Endothelial cell of umbilical vein (primary cell): ENCODE measurements at regions not wholly inside any gene's neighbourhood (a gene's known extent, or its start where the extent isn't known, plus 50 kb on each side); places are given as distances from the start of the nearest gene placed in this dataset.

Experiments used
- BruUV-seq: library from RNA; stranded (reverse); fragments of 400-500 nt; replicated peaks from 2 replicates; lab custom pipeline; 2021; lab: Mats Ljungman, UMichigan
- CTCF ChIA-PET: fragments of 300-600, 350-600 bp; sonication (Branson Sonifier 250); formaldehyde crosslinking; loops from one replicate; lab custom pipeline; 2021; ENCODE audit warnings: antibody characterized with exemption, inconsistent platforms; lab: Charles Lee
- POLR2A ChIA-PET: fragments of 300-600, 350-600 bp; sonication (Branson Sonifier 250); formaldehyde crosslinking; loops from one replicate; lab custom pipeline; 2021; ENCODE audit warnings: antibody characterized with exemption, inconsistent platforms; lab: Charles Lee
- DNase-seq: peaks from one replicate; pipeline ENCODE4 v3.0.0-alpha.2; 2011; ENCODE audit warnings: low read depth, low spot score
- FAIRE-seq: peaks from 2 replicates; lab custom pipeline; 2011; peaks lifted over from hg19 to GRCh38; lab: Jason Lieb, UNC
- H2AFZ ChIP-seq: 2 replicates; pipeline ENCODE4 v1.6.0; 2012; ENCODE audit warnings: low read depth, low read length, control low read depth, inconsistent platforms
- H3K27ac ChIP-seq: 2 replicates; pipeline ENCODE4 v1.5.1; 2011; ENCODE audit warnings: low read depth, mild to moderate bottlenecking, control low read depth, low read length, moderate library complexity; ENCODE audit not compliant: insufficient read depth
- H3K27me3 ChIP-seq, 2 experiments: 2 replicates each; pipeline versions ENCODE4 v1.6.0 to v1.6.1; 2011; ENCODE audit warnings: low read length in 2 of 2, mixed read lengths in 1 of 2; ENCODE audit not compliant: control insufficient read depth in 2 of 2, insufficient read depth in 2 of 2
- H3K36me3 ChIP-seq, 2 experiments: 2 replicates in 1 of 2; 3 replicates in 1 of 2; pipeline ENCODE4 v1.5.1; 2011; ENCODE audit warnings: low read length in 2 of 2, mild to moderate bottlenecking in 1 of 2, moderate library complexity in 1 of 2; ENCODE audit not compliant: control insufficient read depth in 2 of 2, insufficient read depth in 2 of 2; ENCODE audit errors: extremely low read depth in 1 of 2
- H3K4me1 ChIP-seq: 3 replicates; pipeline ENCODE4 v1.5.1; 2011; ENCODE audit warnings: mild to moderate bottlenecking, low read length; ENCODE audit not compliant: control insufficient read depth, insufficient read depth; ENCODE audit errors: extremely low read depth
- H3K4me2 ChIP-seq: 2 replicates; pipeline ENCODE4 v1.6.1; 2011; ENCODE audit warnings: low read length, control low read depth, mixed read lengths; ENCODE audit not compliant: insufficient read depth
- H3K4me3 ChIP-seq, 3 experiments: fragments of 200-600 bp in 1 of 3; sonication (generic), shearing (Covaris generic) in 1 of 3; replicated peaks in 1 of 3; 2 replicates each; pipeline ENCODE4 v1.5.1; 2011 to 2016; ENCODE audit warnings: control low read depth in 3 of 3, low read length in 3 of 3, mild to moderate bottlenecking in 2 of 3, inconsistent platforms in 1 of 3, low read depth in 1 of 3, moderate library complexity in 1 of 3; ENCODE audit not compliant: insufficient read depth in 1 of 3
- H3K79me2 ChIP-seq: 2 replicates; pipeline ENCODE4 v1.6.0; 2012; ENCODE audit warnings: low read length, inconsistent platforms; ENCODE audit not compliant: control insufficient read depth, insufficient read depth
- H3K9ac ChIP-seq: replicated peaks from 2 replicates; pipeline ENCODE3; 2011; ENCODE audit warnings: low read length, control low read depth; ENCODE audit not compliant: insufficient read depth; ENCODE audit errors: extremely low read depth
- H3K9me1 ChIP-seq: replicated peaks from 3 replicates; pipeline ENCODE4 v1.6.0; 2011; ENCODE audit warnings: mild to moderate bottlenecking, low read length; ENCODE audit not compliant: control insufficient read depth, insufficient read depth; ENCODE audit errors: extremely low read depth
- H3K9me3 ChIP-seq: replicated peaks from 2 replicates; pipeline ENCODE4 v1.5.1; 2012; ENCODE audit warnings: low read length, inconsistent platforms; ENCODE audit not compliant: control insufficient read depth, insufficient read depth
- H4K20me1 ChIP-seq: replicated peaks from 2 replicates; pipeline ENCODE3; 2011; ENCODE audit warnings: mild to moderate bottlenecking, low read length; ENCODE audit not compliant: control insufficient read depth, insufficient read depth; ENCODE audit errors: extremely low read depth
- EZH2 ChIP-seq: IDR thresholded peaks from 2 replicates; pipeline ENCODE4 v1.6.1; 2012; ENCODE audit warnings: borderline replicate concordance, low read depth, mild to moderate bottlenecking, moderate library complexity, low read length, inconsistent platforms; ENCODE audit not compliant: severe bottlenecking
- FOS ChIP-seq: IDR thresholded peaks from 2 replicates; pipeline ENCODE4 v1.6.1; 2011; ENCODE audit warnings: mild to moderate bottlenecking, low read length, moderate library complexity, borderline replicate concordance; ENCODE audit not compliant: insufficient read depth
- GATA2 ChIP-seq: IDR thresholded peaks from 2 replicates; pipeline ENCODE4 v1.7.0; 2011; ENCODE audit warnings: low read depth, mild to moderate bottlenecking, moderate library complexity, mixed read lengths, low read length; ENCODE audit not compliant: insufficient read length, insufficient read depth
- JUN ChIP-seq: IDR thresholded peaks from 2 replicates; pipeline ENCODE4 v1.6.1; 2011; ENCODE audit warnings: borderline replicate concordance, low read depth; ENCODE audit not compliant: insufficient read length, insufficient read depth
- MYC ChIP-seq: IDR thresholded peaks from one replicate; pipeline ENCODE4 v1.6.1; 2011; ENCODE audit warnings: mild to moderate bottlenecking, low read depth, low read length
- POLR2A ChIP-seq: IDR thresholded peaks from 2 replicates; pipeline ENCODE4 v1.6.1; 2012; ENCODE audit warnings: low read depth, mild to moderate bottlenecking, control low read depth, low read length
- POLR2AphosphoS5 ChIP-seq: IDR thresholded peaks from 2 replicates; pipeline ENCODE4 v1.6.1; 2012; ENCODE audit warnings: low read depth, mild to moderate bottlenecking, control low read depth, low read length, moderate library complexity; ENCODE audit not compliant: insufficient read depth
- dilution Hi-C: fragments of 300-500 bp; cut with MboI; formaldehyde crosslinking; loops from one replicate; pipeline ENCODE4 v1.15.0; 2019; ENCODE audit warnings: low sequenced_read_pairs; ENCODE audit not compliant: extremely low pct_ligation_motif_present
- intact Hi-C: fragments of 100-400 bp; cut with micrococcal nuclease; formaldehyde crosslinking; loops from one replicate; pipeline ENCODE4 v1.10.0; 2022
- TF ChIP-seq, protein P1 (sequence below): IDR thresholded peaks from 2 replicates; pipeline ENCODE4 v1.6.1; 2011; ENCODE audit not compliant: insufficient read depth, insufficient read length
- TF ChIP-seq, protein P2 (sequence below), 2 donors: IDR thresholded peaks; 1 replicate in 1 of 2; 2 replicates in 1 of 2; pipeline ENCODE4 v1.5.1; 2011; ENCODE audit warnings: low read length in 2 of 2, mild to moderate bottlenecking in 2 of 2, moderate library complexity in 2 of 2, control low read depth in 1 of 2, inconsistent platforms in 1 of 2, low read depth in 1 of 2; ENCODE audit not compliant: insufficient read depth in 1 of 2; ENCODE audit errors: extremely low read depth in 1 of 2

DNA sequence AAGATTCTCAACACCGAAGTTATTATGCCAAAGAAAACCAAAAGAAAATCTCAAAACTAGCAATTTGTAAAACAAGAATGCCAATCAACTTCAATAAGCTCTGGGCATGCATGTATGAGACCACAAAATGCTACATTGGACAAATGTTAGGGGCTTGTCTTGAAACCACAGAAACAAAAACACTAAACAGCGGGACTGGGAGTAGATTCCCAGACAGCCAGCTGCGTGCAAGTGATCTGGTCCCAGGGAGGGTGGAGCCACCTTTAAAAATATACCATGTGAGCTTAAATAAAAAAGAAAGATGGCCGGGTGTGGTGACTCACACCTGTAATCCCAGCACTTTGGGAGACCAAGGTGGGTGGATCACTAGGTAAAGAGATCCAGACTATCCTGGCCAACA, 163.6 kb upstream of the PRICKLE2 start:
- Histone ChIP-seq H3K4me2 (no peak overlapping the region), H3K4me1 (no peaks in the 10 kb centered on the region), H3K9ac (no peak overlapping the region), H3K27me3 (peaks cover 2 to 3% of the 10 kb centered on the region in 2 experiments), H4K20me1 (no peaks in the 10 kb centered on the region), H3K4me3 (no peak overlapping the region), H3K79me2 (no peaks in the 10 kb centered on the region), H2AFZ (no peak overlapping the region), H3K9me3 (no peaks in the 10 kb centered on the region), H3K27ac (no peak overlapping the region), H3K36me3 (no peaks in the 10 kb centered on the region), H3K9me1 (no peaks in the 10 kb centered on the region)
- DNase-seq (no peak), FAIRE-seq (no peak)
- BruUV-seq = no TSS peak
- no peak for TF ChIP-seq EZH2
- TF ChIP-seq, protein P1, sequence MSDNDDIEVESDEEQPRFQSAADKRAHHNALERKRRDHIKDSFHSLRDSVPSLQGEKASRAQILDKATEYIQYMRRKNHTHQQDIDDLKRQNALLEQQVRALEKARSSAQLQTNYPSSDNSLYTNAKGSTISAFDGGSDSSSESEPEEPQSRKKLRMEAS = no peak
- TF ChIP-seq POLR2A = no peak
- TF ChIP-seq GATA2 = no peak
- no peak for TF ChIP-seq MYC
- TF ChIP-seq JUN = no peak
- no peak for TF ChIP-seq POLR2AphosphoS5
- TF ChIP-seq FOS = no peak
- TF ChIP-seq, protein P2, sequence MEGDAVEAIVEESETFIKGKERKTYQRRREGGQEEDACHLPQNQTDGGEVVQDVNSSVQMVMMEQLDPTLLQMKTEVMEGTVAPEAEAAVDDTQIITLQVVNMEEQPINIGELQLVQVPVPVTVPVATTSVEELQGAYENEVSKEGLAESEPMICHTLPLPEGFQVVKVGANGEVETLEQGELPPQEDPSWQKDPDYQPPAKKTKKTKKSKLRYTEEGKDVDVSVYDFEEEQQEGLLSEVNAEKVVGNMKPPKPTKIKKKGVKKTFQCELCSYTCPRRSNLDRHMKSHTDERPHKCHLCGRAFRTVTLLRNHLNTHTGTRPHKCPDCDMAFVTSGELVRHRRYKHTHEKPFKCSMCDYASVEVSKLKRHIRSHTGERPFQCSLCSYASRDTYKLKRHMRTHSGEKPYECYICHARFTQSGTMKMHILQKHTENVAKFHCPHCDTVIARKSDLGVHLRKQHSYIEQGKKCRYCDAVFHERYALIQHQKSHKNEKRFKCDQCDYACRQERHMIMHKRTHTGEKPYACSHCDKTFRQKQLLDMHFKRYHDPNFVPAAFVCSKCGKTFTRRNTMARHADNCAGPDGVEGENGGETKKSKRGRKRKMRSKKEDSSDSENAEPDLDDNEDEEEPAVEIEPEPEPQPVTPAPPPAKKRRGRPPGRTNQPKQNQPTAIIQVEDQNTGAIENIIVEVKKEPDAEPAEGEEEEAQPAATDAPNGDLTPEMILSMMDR (IDR thresholded peaks at IDR 0.05; ENCODE audit: extremely low read depth in 1 of 2, insufficient read depth in 1 of 2, low read depth in 1 of 2, low read length in 2 of 2) = no peak
- POLR2A ChIA-PET = no interaction called here
- intact Hi-C loops (no loop called here), dilution Hi-C loops (no loop called here)
- CTCF ChIA-PET = interaction anchor here (1.1 kb wide), 1 partner anchor 358 kb away, joined by 5 read pairs; no protein-coding TSS in a partner anchor
